HG02763 (cell line): ENCODE measurements at regions not wholly inside any gene's neighbourhood (a gene's known extent, or its start where the extent isn't known, plus 50 kb on each side); places are given as distances from the start of the nearest gene placed in this dataset.
"Not testable (repeated sequence)": the region's sequence is repeated elsewhere in the genome, so short reads cannot be mapped to it uniquely, and the experiment has no call there.

Experiments
- ATAC-seq: cut with Tn5 transposase; IDR thresholded peaks from one replicate; pipeline ENCODE4 v1.9.1; 2021; ENCODE audit warnings: mild to moderate bottlenecking, moderate library complexity; ENCODE audit not compliant: unreplicated experiment

GRCh38 chr4:132344924-132345828, 803.9 kb upstream of the PCDH10 start:
- no peak for ATAC-seq

DNA sequence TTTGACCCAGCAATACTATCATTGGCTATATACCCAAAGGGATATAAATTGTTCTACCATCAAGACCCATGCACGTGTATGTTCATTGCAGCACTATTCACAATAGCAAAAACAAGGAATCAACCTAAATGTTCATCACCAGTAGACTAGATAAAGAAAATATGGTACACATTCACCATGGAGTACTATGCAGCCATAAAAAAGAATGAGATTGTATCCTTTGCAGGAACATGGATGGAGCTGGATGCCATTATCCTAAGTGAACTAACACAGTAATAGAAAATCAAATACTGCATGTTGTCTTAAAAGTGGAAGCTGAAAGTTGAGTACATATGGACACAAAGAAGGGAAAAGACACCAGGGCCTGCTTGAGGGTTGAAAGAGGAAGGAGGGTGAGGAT, 803.1 kb upstream of the PCDH10 start:
- ATAC-seq = no peak

DNA sequence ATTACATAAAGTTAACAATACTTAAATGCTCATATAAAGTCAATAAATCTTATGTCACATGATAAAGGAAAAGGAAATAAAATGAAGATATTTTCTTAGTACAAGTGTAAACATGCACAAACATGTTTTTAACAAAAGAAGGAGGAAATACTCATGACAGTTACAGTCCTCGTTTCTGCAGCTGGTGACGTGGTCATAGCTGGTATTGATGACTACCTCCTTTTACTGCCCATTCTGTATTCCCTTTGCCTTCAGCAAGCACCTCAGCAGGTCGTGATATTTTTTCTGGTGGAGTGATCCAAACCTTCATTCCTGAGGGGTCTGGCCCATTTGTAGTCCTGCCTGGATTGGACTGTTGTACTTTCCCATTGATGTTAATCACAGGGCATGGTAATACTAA, 797.5 kb upstream of the PCDH10 start:
- not testable (repeated sequence) for ATAC-seq

GRCh38 chr4:132382243-132382642, 766.9 kb upstream of the PCDH10 start:
- ATAC-seq = no peak

GRCh38 chr4:132383571-132384199, 765.4 kb upstream of the PCDH10 start:
- ATAC-seq = no peak

DNA sequence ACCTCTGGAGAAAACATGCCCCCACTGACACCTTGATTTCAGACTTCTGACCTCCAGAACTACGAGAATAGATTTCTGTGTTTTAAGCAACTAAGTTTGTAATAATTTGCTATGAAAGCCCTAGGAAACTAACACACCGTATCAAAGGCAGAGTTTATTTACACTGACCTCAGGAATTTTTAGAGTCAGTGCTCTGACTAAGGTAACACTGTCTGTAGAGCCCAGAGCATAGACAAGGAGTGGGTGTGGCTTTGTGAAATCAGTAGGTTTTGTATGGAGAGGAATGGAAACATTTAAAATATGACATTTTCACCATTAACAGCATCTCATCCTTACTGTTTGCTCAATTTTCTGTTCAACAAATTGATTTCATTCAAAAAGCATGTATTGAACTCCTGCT, 764.4 kb upstream of the PCDH10 start:
- ATAC-seq = no peak

DNA sequence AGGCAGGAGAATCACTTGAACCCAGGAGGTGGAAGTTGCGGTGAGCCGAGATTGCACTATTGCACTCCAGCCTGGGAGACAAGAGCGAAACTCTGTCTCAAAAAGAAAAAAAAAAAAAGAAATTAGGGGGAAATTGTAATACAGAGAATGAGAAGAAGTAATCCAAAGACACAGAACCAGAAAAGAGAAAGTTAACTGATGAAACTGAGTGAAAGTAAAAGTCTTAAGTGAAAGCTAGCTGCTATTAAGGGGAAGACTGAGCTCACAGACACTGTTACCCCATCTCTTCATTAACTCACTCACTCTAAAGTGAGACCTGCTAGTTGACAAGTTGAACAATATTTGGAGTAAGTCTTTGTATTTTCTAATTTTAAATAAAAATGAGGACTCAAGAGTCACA, 763.0 kb upstream of the PCDH10 start:
- ATAC-seq = no peak

DNA sequence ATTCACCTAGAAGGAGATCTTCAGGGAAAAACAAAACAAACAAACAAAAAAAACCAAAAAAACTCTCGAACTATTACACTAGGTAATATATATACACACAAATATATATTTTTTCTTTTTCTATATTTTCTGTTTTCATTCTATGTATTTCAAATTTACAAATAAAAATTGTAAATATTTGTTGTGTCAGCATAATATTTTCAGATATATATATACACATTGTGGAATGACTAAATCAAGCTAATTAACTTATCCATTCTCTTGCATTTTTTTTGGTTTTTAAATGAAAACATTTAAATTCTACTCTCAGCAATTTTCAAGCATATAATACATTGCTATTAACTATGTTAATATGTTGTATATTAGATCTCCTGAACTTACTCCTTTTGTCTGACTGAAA, 762.0 kb upstream of the PCDH10 start:
- ATAC-seq = no peak

DNA sequence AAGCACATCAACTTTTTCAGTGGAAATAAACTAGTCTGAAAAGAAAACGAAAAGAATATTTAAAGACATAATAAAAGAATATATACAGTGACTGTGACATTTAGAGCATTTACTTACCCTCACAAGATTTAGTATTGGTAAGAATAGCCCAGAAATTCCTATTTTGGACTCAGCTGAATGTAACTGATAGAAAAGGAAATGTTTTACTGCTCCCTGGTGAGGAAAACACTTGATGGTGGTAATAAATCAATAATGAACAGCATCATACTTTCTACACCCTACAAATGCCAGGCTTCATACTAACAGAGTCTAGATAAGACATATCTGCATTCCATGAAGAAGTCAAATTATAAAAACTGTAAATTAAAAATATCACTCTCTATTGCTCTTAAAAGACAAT, 753.5 kb upstream of the PCDH10 start:
- ATAC-seq = no peak

DNA sequence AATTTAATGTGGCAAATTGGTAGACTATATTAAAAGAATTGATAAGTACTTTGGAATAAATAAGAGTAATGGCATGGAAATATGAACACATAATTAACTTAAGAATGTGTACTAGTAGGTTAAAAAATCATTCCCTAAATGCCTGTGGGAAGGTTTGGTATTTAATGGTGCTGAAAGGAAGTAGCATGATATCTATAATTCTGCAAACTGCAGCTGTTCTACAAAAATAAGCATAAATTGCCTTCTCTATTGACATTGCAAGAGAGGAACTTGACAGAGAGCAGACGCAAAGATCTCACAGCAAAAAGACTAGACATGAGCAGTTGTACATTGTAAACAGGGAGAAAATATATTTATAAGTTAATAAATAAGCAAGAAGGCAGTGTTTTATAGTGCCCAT, 752.5 kb upstream of the PCDH10 start:
- ATAC-seq = no peak

- no peak for ATAC-seq
Observed at GRCh38 chr4:132417220-132417619, 731.9 kb upstream of the PCDH10 start.

DNA sequence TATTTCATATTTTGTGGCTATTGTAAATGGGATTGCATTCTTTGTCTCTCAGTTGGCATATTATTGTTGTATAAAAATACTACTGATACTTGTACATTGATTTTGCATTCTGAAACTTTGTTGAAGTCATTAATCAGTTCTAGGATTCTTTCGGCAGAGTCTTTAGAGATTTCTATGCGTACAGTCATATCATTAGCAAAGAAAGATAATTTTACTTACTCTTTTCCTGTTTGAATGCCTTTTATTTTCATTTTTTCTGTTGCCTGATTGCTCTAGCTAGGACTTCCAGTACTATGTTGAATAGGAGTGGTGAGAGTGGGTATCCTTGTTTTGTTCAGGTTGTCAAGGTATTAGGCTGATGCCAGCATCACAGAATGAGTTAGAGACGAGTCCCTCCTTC, 722.0 kb upstream of the PCDH10 start:
- no peak for ATAC-seq

DNA sequence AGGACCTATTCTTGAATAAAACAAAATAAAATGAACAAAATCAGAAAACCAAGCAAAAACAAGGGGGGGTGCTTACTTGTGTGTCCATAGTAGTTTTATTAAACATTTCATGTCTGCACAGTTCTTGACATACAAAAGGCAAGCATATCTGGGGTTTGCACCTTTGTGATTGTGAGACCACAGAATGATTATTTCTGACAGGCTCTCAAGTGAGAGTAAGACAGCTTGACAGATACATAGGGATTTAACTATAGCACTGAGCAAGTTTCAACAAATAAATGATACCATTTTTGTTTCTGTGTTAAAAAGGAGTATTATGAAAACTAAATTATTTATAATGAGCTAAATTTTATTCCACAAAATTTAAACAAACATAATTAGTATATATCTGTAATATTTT, 712.0 kb upstream of the PCDH10 start:
- no peak for ATAC-seq

DNA sequence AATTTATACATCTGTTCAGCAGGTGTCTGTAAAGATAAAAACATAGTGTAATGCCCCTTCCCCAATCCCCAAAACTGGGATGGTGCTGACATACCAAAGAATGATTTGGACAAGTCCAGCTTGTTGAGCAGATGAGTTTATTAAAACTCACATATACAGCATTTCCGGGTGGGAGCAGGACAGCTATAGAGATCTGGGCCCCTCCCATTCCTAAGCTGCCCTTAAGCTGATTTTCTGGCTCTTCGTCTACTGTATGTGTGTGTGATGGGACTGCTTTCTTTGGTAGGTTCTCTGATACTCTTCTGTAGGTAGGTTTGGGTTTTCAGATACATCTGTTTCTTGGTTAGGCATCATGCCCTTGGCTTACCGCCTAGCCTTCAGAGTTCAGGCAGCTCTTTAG, 703.7 kb upstream of the PCDH10 start:
- no peak for ATAC-seq

GRCh38 chr4:132457987-132458386, 691.1 kb upstream of the PCDH10 start:
- not testable (repeated sequence) for ATAC-seq

DNA sequence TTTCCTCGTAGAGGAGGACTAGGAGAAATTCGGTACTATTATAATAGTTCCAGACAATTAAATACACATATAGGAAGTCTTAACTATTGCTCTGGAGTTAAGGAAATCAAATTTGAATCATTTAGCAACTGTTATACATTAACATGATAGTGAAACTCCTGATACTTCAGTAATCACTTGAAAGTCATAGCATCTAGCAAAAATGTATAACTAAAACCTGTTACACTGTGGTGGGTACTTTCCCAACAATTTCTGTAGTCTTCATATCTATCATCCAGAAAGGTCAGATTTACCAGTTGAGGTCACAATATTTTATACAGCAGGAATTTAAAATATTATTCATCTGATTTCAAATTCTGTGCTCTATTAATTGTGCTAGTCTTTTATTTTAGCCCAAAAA, 669.6 kb upstream of the PCDH10 start:
- no peak for ATAC-seq

DNA sequence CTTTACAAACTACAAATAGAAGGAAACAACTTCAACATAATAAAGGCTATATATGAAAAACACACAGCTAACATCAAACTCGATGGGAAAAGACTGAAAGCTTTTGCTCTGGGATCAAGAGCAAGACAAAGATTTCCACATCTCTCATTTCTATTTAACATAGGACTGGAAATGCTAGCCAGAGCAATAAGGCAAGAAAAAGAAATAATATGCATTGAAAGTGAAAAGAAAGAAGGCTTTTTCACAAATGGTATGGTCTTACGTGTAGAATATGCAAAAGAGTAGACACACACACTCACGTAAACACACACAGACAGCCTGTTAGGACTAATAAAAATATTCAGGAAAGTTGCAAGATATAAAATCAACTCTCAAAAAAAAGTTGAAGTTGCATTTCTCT, 660.5 kb upstream of the PCDH10 start:
- no peak for ATAC-seq

- no peak for ATAC-seq
Observed at GRCh38 chr4:132493476-132493875, 655.6 kb upstream of the PCDH10 start.

GRCh38 chr4:132495267-132495812, 653.8 kb upstream of the PCDH10 start:
- ATAC-seq = not testable (repeated sequence)

GRCh38 chr4:132498215-132498614, 650.9 kb upstream of the PCDH10 start:
- no peak for ATAC-seq

DNA sequence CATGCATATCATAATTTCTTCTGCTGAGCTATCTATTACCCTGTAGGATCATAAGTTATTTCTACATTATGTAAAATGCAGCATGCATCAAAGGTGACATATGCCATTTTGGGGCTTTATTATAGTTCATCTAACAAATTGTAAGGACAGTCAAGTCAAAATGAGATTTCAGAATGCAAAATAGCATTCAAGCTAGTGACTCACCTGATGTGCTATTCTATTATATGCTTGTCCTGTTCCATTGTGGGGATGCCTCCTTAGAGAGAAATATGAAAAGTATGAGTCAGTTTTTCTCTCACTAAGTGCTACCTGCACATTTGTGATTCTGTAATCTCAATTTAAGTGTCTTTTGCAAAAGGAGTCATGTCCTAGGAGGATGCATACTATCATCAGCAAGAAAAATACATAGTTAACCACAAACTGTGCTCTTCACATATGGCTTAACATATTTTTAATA, 647.0 kb upstream of the PCDH10 start:
- no peak for ATAC-seq

- no peak for ATAC-seq
Observed at GRCh38 chr4:132504438-132504837, 644.7 kb upstream of the PCDH10 start.
